Thyroid gland (tissue), 4 donors: ENCODE measurements at regions not wholly inside any gene's neighbourhood (a gene's known extent, or its start where the extent isn't known, plus 50 kb on each side); places are given as distances from the start of the nearest gene placed in this dataset.
"Not testable (repeated sequence)": the region's sequence is repeated elsewhere in the genome, so short reads cannot be mapped to it uniquely, and the experiment has no call there.

Source experiments
- DNase-seq, 2 donors: peaks; one replicate each; pipeline ENCODE4 v3.0.0-alpha.2; 2019
- H3K27ac ChIP-seq, 3 donors: fragments of 200-600 bp; sonication (generic); 1 replicate in 2 of 3; 2 replicates in 1 of 3; pipeline ENCODE4 v1.5.1; 2016 to 2019; ENCODE audit warnings: mild to moderate bottlenecking in 1 of 3, moderate library complexity in 1 of 3
- H3K27me3 ChIP-seq: fragments of 200-600 bp; sonication (generic); one replicate; pipeline ENCODE4 v1.5.1; 2019
- H3K36me3 ChIP-seq, 2 donors: fragments of 200-600 bp; sonication (generic); one replicate each; pipeline ENCODE4 v1.5.1; 2016 to 2019
- H3K4me1 ChIP-seq, 2 donors: fragments of 200-600 bp; sonication (generic); one replicate each; pipeline ENCODE4 v1.5.1; 2017 to 2019
- H3K4me3 ChIP-seq, 3 donors: fragments of 200-600 bp; sonication (generic); replicated peaks in 1 of 3; 1 replicate in 2 of 3; 2 replicates in 1 of 3; pipeline ENCODE4 v1.5.1; 2016; ENCODE audit warnings: mild to moderate bottlenecking in 1 of 3
- H3K9me3 ChIP-seq: fragments of 200-600 bp; sonication (generic); one replicate; pipeline ENCODE4 v1.5.1; 2017
- POLR2A ChIP-seq, 2 donors: fragments of 450-650 bp; IDR thresholded peaks; one replicate each; pipeline ENCODE4 v1.6.1; 2017; ENCODE audit warnings: antibody characterized with exemption in 2 of 2, mild to moderate bottlenecking in 2 of 2, moderate library complexity in 1 of 2
- WGBS, 2 donors: methylation state at CpG; one replicate each; pipeline ENCODE4 v1.1.5; 2017; 5-methylcytosine and 5-hydroxymethylcytosine counted together
- intact Hi-C: fragments of 100-400 bp; cut with DNase I; formaldehyde crosslinking; loops from one replicate; pipeline ENCODE4 v1.15.1; 2023
- TF ChIP-seq, protein P1 (sequence below), 6 experiments: fragments of 200-600 bp in 3 of 6; fragments of 450-650 bp in 3 of 6; sonication (generic) in 3 of 6; IDR thresholded peaks; one replicate each; pipeline ENCODE4 v1.5.1; 2016 to 2019; ENCODE audit warnings: antibody characterized with exemption in 6 of 6, mild to moderate bottlenecking in 2 of 6, inconsistent platforms in 1 of 6, moderate library complexity in 1 of 6

GRCh38 chr2:231644426-231644825, 51.8 kb downstream of the TEX44 start:
- intact Hi-C loops, result no loop called here
- peak overlapping the region; percentile 62 to 96 (median 82) for H3K27ac ChIP-seq
- TF ChIP-seq, protein P1, sequence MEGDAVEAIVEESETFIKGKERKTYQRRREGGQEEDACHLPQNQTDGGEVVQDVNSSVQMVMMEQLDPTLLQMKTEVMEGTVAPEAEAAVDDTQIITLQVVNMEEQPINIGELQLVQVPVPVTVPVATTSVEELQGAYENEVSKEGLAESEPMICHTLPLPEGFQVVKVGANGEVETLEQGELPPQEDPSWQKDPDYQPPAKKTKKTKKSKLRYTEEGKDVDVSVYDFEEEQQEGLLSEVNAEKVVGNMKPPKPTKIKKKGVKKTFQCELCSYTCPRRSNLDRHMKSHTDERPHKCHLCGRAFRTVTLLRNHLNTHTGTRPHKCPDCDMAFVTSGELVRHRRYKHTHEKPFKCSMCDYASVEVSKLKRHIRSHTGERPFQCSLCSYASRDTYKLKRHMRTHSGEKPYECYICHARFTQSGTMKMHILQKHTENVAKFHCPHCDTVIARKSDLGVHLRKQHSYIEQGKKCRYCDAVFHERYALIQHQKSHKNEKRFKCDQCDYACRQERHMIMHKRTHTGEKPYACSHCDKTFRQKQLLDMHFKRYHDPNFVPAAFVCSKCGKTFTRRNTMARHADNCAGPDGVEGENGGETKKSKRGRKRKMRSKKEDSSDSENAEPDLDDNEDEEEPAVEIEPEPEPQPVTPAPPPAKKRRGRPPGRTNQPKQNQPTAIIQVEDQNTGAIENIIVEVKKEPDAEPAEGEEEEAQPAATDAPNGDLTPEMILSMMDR (IDR thresholded peaks at IDR 0.05), result no peak
- peak; percentile 39 to 58 for DNase-seq
- peaks cover 29 to 57% of the 10 kb centered on the region in 2 donors for H3K4me1 ChIP-seq
- no peaks in the 10 kb centered on the region for H3K9me3 ChIP-seq
- H3K4me3 ChIP-seq, result no peak overlapping the region
- no peaks in the 10 kb centered on the region for H3K27me3 ChIP-seq
- no peaks in the 10 kb centered on the region for H3K36me3 ChIP-seq
- 57 to 65% methylated on average over 6 of the region's 6 CpGs for WGBS, 2 donors

GRCh38 chr2:231646476-231646875, 53.8 kb downstream of the TEX44 start:
- H3K36me3 ChIP-seq, result no peaks in the 10 kb centered on the region
- no peak for DNase-seq
- TF ChIP-seq POLR2A (IDR thresholded peaks at IDR 0.05), result no peak
- TF ChIP-seq, protein P1 (IDR thresholded peaks at IDR 0.05), result no peak
- H3K27ac ChIP-seq, result peak overlapping the region in 2 of 3 donors; percentile 2 to 23
- WGBS, 2 donors, result 76 to 80% methylated on average over 6 of the region's 6 CpGs
- H3K4me1 ChIP-seq, result peaks cover 22 to 44% of the 10 kb centered on the region in 2 donors
- H3K9me3 ChIP-seq, result no peaks in the 10 kb centered on the region
- no peaks in the 10 kb centered on the region for H3K27me3 ChIP-seq
- H3K4me3 ChIP-seq, result no peak overlapping the region
- intact Hi-C loops, result no loop called here

GRCh38 chr2:231648579-231649174, 56.0 kb downstream of the TEX44 start:
- intact Hi-C loops, result no loop called here

DNA sequence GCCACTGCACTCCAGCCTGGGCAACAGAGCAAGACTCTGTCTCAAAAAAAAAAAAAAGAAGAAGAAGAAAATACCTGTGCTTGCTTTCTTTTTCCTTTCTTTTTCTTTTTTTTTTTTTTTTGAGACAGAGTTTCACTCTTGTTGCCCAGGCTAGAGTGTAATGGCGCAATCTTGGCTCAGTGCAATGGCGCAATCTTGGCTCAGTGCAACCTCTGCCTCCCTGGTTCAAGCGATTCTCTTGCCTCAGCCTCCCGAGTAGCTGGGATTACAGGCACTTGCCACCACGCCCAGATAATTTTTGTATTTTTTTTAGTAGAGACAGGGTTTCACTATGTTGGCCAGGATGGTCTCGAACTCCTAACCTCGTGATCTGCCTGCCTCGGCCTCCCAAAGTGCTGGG, 56.8 kb upstream of the PTMA start:
- H3K36me3 ChIP-seq, H3K4me3 ChIP-seq, H3K9me3 ChIP-seq, DNase-seq, intact Hi-C loops, H3K4me1 ChIP-seq, H3K27me3 ChIP-seq, H3K27ac ChIP-seq: not testable (repeated sequence)
- 91 to 95% methylated on average over 8 of the region's 8 CpGs for WGBS, 2 donors

More at GRCh38 chr2:231648579-231649174, 56.0 kb downstream of the TEX44 start:
- Histone ChIP-seq H3K27ac (no peak overlapping the region), H3K27me3 (no peaks in the 10 kb centered on the region), H3K9me3 (no peaks in the 10 kb centered on the region), H3K36me3 (no peaks in the 10 kb centered on the region), H3K4me3 (no peak overlapping the region), H3K4me1 (peaks cover 13 to 27% of the 10 kb centered on the region in 2 donors)
- TF ChIP-seq POLR2A (IDR thresholded peaks at IDR 0.05), result no peak
- TF ChIP-seq, protein P1 (IDR thresholded peaks at IDR 0.05), result peak in 5 of 6 experiments; percentile 30 to 73 (median 67)
- WGBS, 2 donors, result 57 to 64% methylated on average over 7 to 9 of the region's 9 CpGs
- peak; percentile 82 to 85 for DNase-seq

DNA sequence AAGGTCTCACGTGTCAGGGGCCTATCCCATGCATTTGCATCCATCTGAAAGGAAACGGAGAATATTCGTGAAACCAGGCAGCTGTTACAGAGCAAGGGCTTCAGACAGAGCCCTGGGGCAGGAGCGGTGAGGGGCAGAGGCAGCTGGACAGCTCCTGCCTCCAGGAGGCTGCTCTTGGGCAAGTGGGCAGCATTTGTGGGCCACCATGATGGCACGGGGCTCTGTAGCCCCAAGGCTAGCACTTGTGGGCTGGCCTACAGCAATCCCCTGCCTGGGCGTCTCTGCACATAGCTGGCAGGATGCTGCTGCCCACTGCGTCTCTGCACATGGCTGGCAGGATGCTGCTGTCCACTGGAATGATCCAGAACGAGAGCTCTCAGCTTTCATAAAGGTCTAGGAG, 52.8 kb upstream of the PTMA start:
- H3K27ac ChIP-seq, result no peak overlapping the region
- H3K36me3 ChIP-seq, result no peaks in the 10 kb centered on the region
- DNase-seq, result no peak
- no peaks in the 10 kb centered on the region for H3K4me1 ChIP-seq
- intact Hi-C loops, result no loop called here
- H3K9me3 ChIP-seq, result no peaks in the 10 kb centered on the region
- 81 to 87% methylated on average over 7 to 8 of the region's 8 CpGs for WGBS, 2 donors
- H3K4me3 ChIP-seq, result no peak overlapping the region
- H3K27me3 ChIP-seq, result no peaks in the 10 kb centered on the region
- TF ChIP-seq, protein P1 (IDR thresholded peaks at IDR 0.05), result no peak
- no peak for TF ChIP-seq POLR2A (IDR thresholded peaks at IDR 0.05)
